Osteocyte (in vitro differentiated cells): ENCODE measurements at regions not wholly inside any gene's neighbourhood (a gene's known extent, or its start where the extent isn't known, plus 50 kb on each side); places are given as distances from the start of the nearest gene placed in this dataset.

Experiments used
- DNase-seq: peaks from one replicate; pipeline ENCODE4 v3.0.0; 2021; ENCODE audit warnings: mixed read lengths; ENCODE audit not compliant: unreplicated experiment; ENCODE audit errors: extremely low spot score
- H3K27ac Mint-ChIP-seq: one replicate; pipeline ENCODE4 v1.8.0; 2021; ENCODE audit warnings: mild to moderate bottlenecking, mixed read lengths; ENCODE audit not compliant: unreplicated experiment
- H3K27me3 Mint-ChIP-seq: one replicate; pipeline ENCODE4 v1.8.0; 2021; ENCODE audit warnings: mixed read lengths; ENCODE audit not compliant: unreplicated experiment
- H3K36me3 Mint-ChIP-seq: one replicate; pipeline ENCODE4 v1.8.0; 2021; ENCODE audit warnings: mixed read lengths; ENCODE audit not compliant: unreplicated experiment
- H3K4me1 Mint-ChIP-seq: one replicate; pipeline ENCODE4 v1.8.0; 2021; ENCODE audit warnings: mixed read lengths; ENCODE audit not compliant: unreplicated experiment
- H3K4me3 Mint-ChIP-seq: one replicate; pipeline ENCODE4 v1.8.0; 2021; ENCODE audit warnings: mild to moderate bottlenecking, moderate library complexity, mixed read lengths; ENCODE audit not compliant: unreplicated experiment
- H3K9me3 Mint-ChIP-seq: one replicate; pipeline ENCODE4 v1.8.0; 2021; ENCODE audit warnings: mixed read lengths; ENCODE audit not compliant: unreplicated experiment
- CTCF ChIP-seq: fragments of 200-600 bp; sonication (generic); IDR thresholded peaks from 2 replicates; pipeline ENCODE4 v1.5.0; 2021; ENCODE audit warnings: antibody characterized with exemption, mild to moderate bottlenecking, moderate library complexity

GRCh38 chr6:167513778-167514177 is 188.9 kb downstream of the TTLL2 start:
- Mint-ChIP-seq H3K4me1 (no peaks in the 10 kb centered on the region), H3K36me3 (no peaks in the 10 kb centered on the region), H3K9me3 (no peaks in the 10 kb centered on the region), H3K27me3 (peaks cover 23% of the 10 kb centered on the region), H3K27ac (no peak overlapping the region), H3K4me3 (no peak overlapping the region)
- no peak for TF ChIP-seq CTCF
- no peak for DNase-seq

GRCh38 chr6:167514524-167514923 is 189.6 kb downstream of the TTLL2 start:
- Mint-ChIP-seq H3K36me3 (no peaks in the 10 kb centered on the region), H3K27me3 (peaks cover 18% of the 10 kb centered on the region), H3K4me3 (no peak overlapping the region), H3K27ac (no peak overlapping the region), H3K4me1 (no peaks in the 10 kb centered on the region), H3K9me3 (no peaks in the 10 kb centered on the region)
- no peak for TF ChIP-seq CTCF
- DNase-seq = no peak

- Mint-ChIP-seq H3K4me3 (no peak overlapping the region), H3K4me1 (no peaks in the 10 kb centered on the region), H3K27me3 (peaks cover 24% of the 10 kb centered on the region), H3K9me3 (no peaks in the 10 kb centered on the region), H3K36me3 (no peaks in the 10 kb centered on the region), H3K27ac (no peak overlapping the region)
- TF ChIP-seq CTCF = no peak
- no peak for DNase-seq
Observed at GRCh38 chr6:167515873-167516507, 191.1 kb downstream of the TTLL2 start.

- Mint-ChIP-seq H3K9me3 (no peaks in the 10 kb centered on the region), H3K4me1 (no peaks in the 10 kb centered on the region), H3K27ac (no peak overlapping the region), H3K36me3 (no peaks in the 10 kb centered on the region), H3K4me3 (no peak overlapping the region), H3K27me3 (peaks cover 31% of the 10 kb centered on the region)
- no peak for DNase-seq
- TF ChIP-seq CTCF = no peak
Observed at GRCh38 chr6:167517254-167517916, 192.5 kb downstream of the TTLL2 start.

- Mint-ChIP-seq H3K9me3 (no peaks in the 10 kb centered on the region), H3K27ac (no peak overlapping the region), H3K4me3 (no peak overlapping the region), H3K27me3 (peaks cover 47% of the 10 kb centered on the region), H3K4me1 (no peaks in the 10 kb centered on the region), H3K36me3 (no peaks in the 10 kb centered on the region)
- DNase-seq = no peak
- no peak for TF ChIP-seq CTCF
Observed at GRCh38 chr6:167523426-167523825, 198.5 kb downstream of the TTLL2 start.
